ENCODE measurements at regions not wholly inside any gene's neighbourhood (a gene's known extent, or its start where the extent isn't known, plus 50 kb on each side); places are given as distances from the start of the nearest gene placed in this dataset.

- H3K9ac ChIP-seq, result no peak overlapping the region
- no peaks in the 10 kb centered on the region for H3K27me3 ChIP-seq (ENCODE audit: insufficient read depth)
- H3F3A ChIP-seq (replicated peaks; ENCODE audit: insufficient read depth), result no peaks in the 10 kb centered on the region
- no peak overlapping the region for H2AFZ ChIP-seq (ENCODE audit: low read depth)
- no peak overlapping the region for H3K4me3 ChIP-seq (ENCODE audit: low read depth in 2 of 2, low read length in 1 of 2)
- H3K9me2 ChIP-seq, result no peaks in the 10 kb centered on the region
- H3K36me3 ChIP-seq (replicated peaks in 1 of 2; ENCODE audit: control insufficient read depth in 1 of 2, insufficient read depth in 2 of 2, low read length in 1 of 2), result no peaks in the 10 kb centered on the region
- WGBS (ENCODE audit: low lambda C conversion rate), result 4% methylated on average over 5 of the region's 5 CpGs
- no peak overlapping the region for H3K27ac ChIP-seq (ENCODE audit: low read depth in 2 of 2, low read length in 1 of 2)
- DNase-seq, result no peak
- no peaks in the 10 kb centered on the region for H3K4me1 ChIP-seq (ENCODE audit: control insufficient read depth in 1 of 2, insufficient read depth in 2 of 2, low read depth in 1 of 2, low read length in 1 of 2)
- TF ChIP-seq MXI1 (IDR thresholded peaks at IDR 0.05; ENCODE audit: low read depth, low read length) (no peak), FOXM1 (IDR thresholded peaks at IDR 0.05; ENCODE audit: low read depth) (no peak), RAD21 (IDR thresholded peaks at IDR 0.05; ENCODE audit: low read length) (no peak), ZBTB33 (IDR thresholded peaks at IDR 0.05; ENCODE audit: borderline replicate concordance, low read depth) (no peak), FOXJ3 (CRISPR knock-in tag; IDR thresholded peaks at IDR 0.05) (no peak), POLR2AphosphoS5 (IDR thresholded peaks at IDR 0.05; ENCODE audit: low read depth, low read length) (no peak), JUND (IDR thresholded peaks at IDR 0.05) (no peak), GATA2 (CRISPR knock-in tag; IDR thresholded peaks at IDR 0.05) (no peak), TAF1 (IDR thresholded peaks at IDR 0.05; ENCODE audit: borderline replicate concordance, low read depth, low read length) (no peak), PBX3 (IDR thresholded peaks at IDR 0.05) (no peak), ELF1 (IDR thresholded peaks at IDR 0.05) (no peak), RCOR1 (IDR thresholded peaks at IDR 0.05; ENCODE audit: low read length) (no peak), SIN3A (IDR thresholded peaks at IDR 0.05; ENCODE audit: borderline replicate concordance, low read depth, low read length) (no peak)
- TF ChIP-seq, protein P1, sequence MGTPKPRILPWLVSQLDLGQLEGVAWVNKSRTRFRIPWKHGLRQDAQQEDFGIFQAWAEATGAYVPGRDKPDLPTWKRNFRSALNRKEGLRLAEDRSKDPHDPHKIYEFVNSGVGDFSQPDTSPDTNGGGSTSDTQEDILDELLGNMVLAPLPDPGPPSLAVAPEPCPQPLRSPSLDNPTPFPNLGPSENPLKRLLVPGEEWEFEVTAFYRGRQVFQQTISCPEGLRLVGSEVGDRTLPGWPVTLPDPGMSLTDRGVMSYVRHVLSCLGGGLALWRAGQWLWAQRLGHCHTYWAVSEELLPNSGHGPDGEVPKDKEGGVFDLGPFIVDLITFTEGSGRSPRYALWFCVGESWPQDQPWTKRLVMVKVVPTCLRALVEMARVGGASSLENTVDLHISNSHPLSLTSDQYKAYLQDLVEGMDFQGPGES (IDR thresholded peaks at IDR 0.05; ENCODE audit: low read depth, low read length), result no peak
- TF ChIP-seq, protein P2, sequence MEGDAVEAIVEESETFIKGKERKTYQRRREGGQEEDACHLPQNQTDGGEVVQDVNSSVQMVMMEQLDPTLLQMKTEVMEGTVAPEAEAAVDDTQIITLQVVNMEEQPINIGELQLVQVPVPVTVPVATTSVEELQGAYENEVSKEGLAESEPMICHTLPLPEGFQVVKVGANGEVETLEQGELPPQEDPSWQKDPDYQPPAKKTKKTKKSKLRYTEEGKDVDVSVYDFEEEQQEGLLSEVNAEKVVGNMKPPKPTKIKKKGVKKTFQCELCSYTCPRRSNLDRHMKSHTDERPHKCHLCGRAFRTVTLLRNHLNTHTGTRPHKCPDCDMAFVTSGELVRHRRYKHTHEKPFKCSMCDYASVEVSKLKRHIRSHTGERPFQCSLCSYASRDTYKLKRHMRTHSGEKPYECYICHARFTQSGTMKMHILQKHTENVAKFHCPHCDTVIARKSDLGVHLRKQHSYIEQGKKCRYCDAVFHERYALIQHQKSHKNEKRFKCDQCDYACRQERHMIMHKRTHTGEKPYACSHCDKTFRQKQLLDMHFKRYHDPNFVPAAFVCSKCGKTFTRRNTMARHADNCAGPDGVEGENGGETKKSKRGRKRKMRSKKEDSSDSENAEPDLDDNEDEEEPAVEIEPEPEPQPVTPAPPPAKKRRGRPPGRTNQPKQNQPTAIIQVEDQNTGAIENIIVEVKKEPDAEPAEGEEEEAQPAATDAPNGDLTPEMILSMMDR (IDR thresholded peaks at IDR 0.05), result no peak
- H4K20me1 ChIP-seq (ENCODE audit: insufficient read depth), result no peaks in the 10 kb centered on the region
- no peaks in the 10 kb centered on the region for H3K9me3 ChIP-seq
- ChIA-PET CTCF (no interaction called here), POLR2A (no interaction called here)
- no peaks in the 10 kb centered on the region for H3K79me2 ChIP-seq (ENCODE audit: insufficient read depth)
- H3K4me2 ChIP-seq, result no peak overlapping the region
Measured at GRCh38 chr6:137647762-137648447, 153.7 kb upstream of the OLIG3 start.

All from SK-N-SH (cell line).